ENCODE measurements at regions not wholly inside any gene's neighbourhood (a gene's known extent, or its start where the extent isn't known, plus 50 kb on each side); places are given as distances from the start of the nearest gene placed in this dataset.

- TF ChIP-seq CTCF (IDR thresholded peaks at IDR 0.05; ENCODE audit: insufficient read depth, low read depth, low read length) (no peak), EZH2 (IDR thresholded peaks at IDR 0.05; ENCODE audit: insufficient read depth, low read length) (no peak)
These were observed 55.4 kb upstream of the ELN start for GRCh38 chr7:73972614-73973013.
